IMR-90 (cell line): ENCODE measurements at regions not wholly inside any gene's neighbourhood (a gene's known extent, or its start where the extent isn't known, plus 50 kb on each side); places are given as distances from the start of the nearest gene placed in this dataset.

Experiments used
- ATAC-seq: fragments of 200-7000 bp; cut with Tn5 transposase; 2 replicates; pipeline ENCODE4 v1.9.1; 2020; ENCODE audit warnings: low read depth, mild to moderate bottlenecking, moderate library complexity
- BruUV-seq: library from RNA; stranded (reverse); fragments of 400-500 nt; replicated peaks from 2 replicates; lab custom pipeline; 2021; lab: Mats Ljungman, UMichigan
- CTCF ChIA-PET: fragments of 300-600 bp; formaldehyde crosslinking; extraction: SDS; loops from one replicate; lab custom pipeline; 2021; ENCODE audit warnings: antibody characterized with exemption; lab: Yijun Ruan, JAX
- POLR2A ChIA-PET: fragments of 300-600 bp; sonication (Branson Sonifier 250); formaldehyde crosslinking; loops from one replicate; lab custom pipeline; 2022; ENCODE audit warnings: antibody characterized with exemption; ENCODE audit not compliant: unreplicated experiment; lab: Charles Lee
- DNase-seq: peaks from one replicate; pipeline ENCODE4 v3.0.0; 2013
- H2AFZ ChIP-seq: replicated peaks from 2 replicates; pipeline ENCODE3; 2013; ENCODE audit warnings: low read length, mild to moderate bottlenecking; ENCODE audit not compliant: poor library complexity
- H2AK5ac ChIP-seq: 2 replicates; pipeline ENCODE4 v1.6.1; 2013; ENCODE audit warnings: low read depth, low read length, inconsistent platforms
- H2AK9ac ChIP-seq: replicated peaks from 2 replicates; pipeline ENCODE3; 2013; ENCODE audit warnings: mild to moderate bottlenecking, low read depth, low read length, moderate library complexity; ENCODE audit not compliant: poor library complexity
- H2BK120ac ChIP-seq: 2 replicates; pipeline ENCODE4 v1.6.1; 2013; ENCODE audit warnings: low read depth, low read length, inconsistent platforms
- H2BK15ac ChIP-seq: 3 replicates; pipeline ENCODE4 v1.6.1; 2013; ENCODE audit warnings: low read depth, low read length, inconsistent platforms
- H2BK20ac ChIP-seq: 2 replicates; pipeline ENCODE4 v1.6.1; 2013; ENCODE audit warnings: low read depth, mild to moderate bottlenecking, inconsistent platforms, low read length, moderate library complexity
- H2BK5ac ChIP-seq: 2 replicates; pipeline ENCODE4 v1.6.1; 2013; ENCODE audit warnings: mild to moderate bottlenecking, low read depth, low read length, inconsistent platforms; ENCODE audit not compliant: poor library complexity, severe bottlenecking
- H3K14ac ChIP-seq: replicated peaks from 2 replicates; pipeline ENCODE4 v1.6.1; 2013; ENCODE audit warnings: low read depth, low read length, inconsistent platforms
- H3K18ac ChIP-seq: 2 replicates; pipeline ENCODE4 v1.6.1; 2013; ENCODE audit warnings: low read depth, low read length, control low read depth
- H3K23ac ChIP-seq: 2 replicates; pipeline ENCODE4 v1.6.1; 2013; ENCODE audit warnings: low read depth, low read length, inconsistent platforms
- H3K27ac ChIP-seq: 2 replicates; pipeline ENCODE4 v1.5.1; 2013; ENCODE audit warnings: mild to moderate bottlenecking, control low read depth, low read length; ENCODE audit not compliant: insufficient read depth
- H3K27me3 ChIP-seq: 2 replicates; pipeline ENCODE4 v1.6.1; 2013; ENCODE audit warnings: low read length; ENCODE audit not compliant: control insufficient read depth, insufficient read depth
- H3K36me3 ChIP-seq: 2 replicates; pipeline ENCODE4 v1.6.1; 2013; ENCODE audit warnings: low read length, mixed read lengths; ENCODE audit not compliant: control insufficient read depth, insufficient read depth
- H3K4ac ChIP-seq: 2 replicates; pipeline ENCODE4 v1.6.1; 2013; ENCODE audit warnings: low read depth, low read length, inconsistent platforms
- H3K4me1 ChIP-seq: 2 replicates; pipeline ENCODE4 v1.6.1; 2013; ENCODE audit warnings: low read length, mixed read lengths; ENCODE audit not compliant: control insufficient read depth, insufficient read depth
- H3K4me2 ChIP-seq: 2 replicates; pipeline ENCODE4 v1.6.1; 2013; ENCODE audit warnings: low read depth, mild to moderate bottlenecking, control low read depth, low read length, moderate library complexity
- H3K4me3 ChIP-seq: 2 replicates; pipeline ENCODE4 v1.5.1; 2013; ENCODE audit warnings: low read depth, mild to moderate bottlenecking, control low read depth, low read length, moderate library complexity; ENCODE audit not compliant: insufficient read depth
- H3K56ac ChIP-seq: 2 replicates; pipeline ENCODE4 v1.6.1; 2013; ENCODE audit warnings: low read length, inconsistent platforms; ENCODE audit not compliant: insufficient read depth; ENCODE audit errors: extremely low read depth
- H3K79me1 ChIP-seq, 2 experiments: 2 replicates each; pipeline ENCODE4 v1.6.1; 2013; ENCODE audit warnings: low read length in 2 of 2, inconsistent platforms in 1 of 2, low read depth in 1 of 2
- H3K9ac ChIP-seq: 2 replicates; pipeline ENCODE4 v1.6.1; 2013; ENCODE audit warnings: low read depth, low read length, control low read depth
- H3K9me1 ChIP-seq: 2 replicates; pipeline ENCODE4 v1.6.1; 2013; ENCODE audit warnings: low read length, inconsistent platforms; ENCODE audit not compliant: insufficient read depth
- H3K9me3 ChIP-seq: 2 replicates; pipeline ENCODE4 v1.6.1; 2013; ENCODE audit warnings: low read length; ENCODE audit not compliant: control insufficient read depth, insufficient read depth
- H4K20me1 ChIP-seq: 2 replicates; pipeline ENCODE4 v1.6.1; 2013; ENCODE audit warnings: low read length, inconsistent platforms; ENCODE audit not compliant: insufficient read depth
- H4K5ac ChIP-seq: 2 replicates; pipeline ENCODE4 v1.6.1; 2013; ENCODE audit warnings: mild to moderate bottlenecking, low read depth, low read length, control low read depth
- H4K8ac ChIP-seq, 2 experiments: 2 replicates each; pipeline ENCODE4 v1.6.1; 2013; ENCODE audit warnings: low read depth in 2 of 2, low read length in 2 of 2, control low read depth in 1 of 2, inconsistent platforms in 1 of 2
- H4K91ac ChIP-seq: 2 replicates; pipeline ENCODE4 v1.6.1; 2013; ENCODE audit warnings: low read depth, low read length, inconsistent platforms; ENCODE audit not compliant: insufficient read depth
- CEBPB ChIP-seq: IDR thresholded peaks from 2 replicates; pipeline ENCODE4 v1.6.1; 2012; ENCODE audit warnings: low read depth, low read length, improper control_type of control experiment
- CTCF ChIP-seq: conservative IDR thresholded peaks from 2 replicates; pipeline ENCODE4 v1.5.1; 2012; ENCODE audit warnings: mild to moderate bottlenecking, low read depth, low read length, improper control_type of control experiment
- ELK1 ChIP-seq: fragments of 150-350 bp; IDR thresholded peaks from 2 replicates; pipeline ENCODE4 v1.6.1; 2016; ENCODE audit warnings: low read depth, mild to moderate bottlenecking, low read length, moderate library complexity, borderline replicate concordance
- MXI1 ChIP-seq: IDR thresholded peaks from 2 replicates; pipeline ENCODE4 v1.6.1; 2012; ENCODE audit warnings: low read depth, mild to moderate bottlenecking, low read length, moderate library complexity, borderline replicate concordance
- POLR2A ChIP-seq: IDR thresholded peaks from 2 replicates; pipeline ENCODE4 v1.6.1; 2012; ENCODE audit warnings: mild to moderate bottlenecking, low read depth, low read length
- RAD21 ChIP-seq: IDR thresholded peaks from 2 replicates; pipeline ENCODE4 v1.6.1; 2012; ENCODE audit warnings: low read length, improper control_type of control experiment
- RCOR1 ChIP-seq: IDR thresholded peaks from 2 replicates; pipeline ENCODE4 v1.6.1; 2012; ENCODE audit warnings: mild to moderate bottlenecking, low read length, improper control_type of control experiment; ENCODE audit not compliant: insufficient replicate concordance
- RFX5 ChIP-seq: IDR thresholded peaks from 2 replicates; pipeline ENCODE4 v1.8.0; 2012; ENCODE audit warnings: low read depth, mild to moderate bottlenecking, low read length, moderate library complexity
- SMC3 ChIP-seq: fragments of 150-350 bp; IDR thresholded peaks from 2 replicates; pipeline ENCODE4 v1.6.1; 2016; ENCODE audit warnings: low read depth, mild to moderate bottlenecking, antibody characterized with exemption, low read length, moderate library complexity
- WGBS, 2 experiments: methylation state at CpG; one replicate each; pipeline versions ENCODE4 v1.1.5 to v1.1.7; 2013; ENCODE audit warnings: missing lambda C conversion rate in 2 of 2; ENCODE audit not compliant: insufficient read length in 1 of 2; ENCODE audit errors: extremely low coverage in 2 of 2; 5-methylcytosine and 5-hydroxymethylcytosine counted together
- dilution Hi-C: fragments of 300-500 bp; cut with HindIII; formaldehyde crosslinking; loops from one replicate; pipeline ENCODE4 v1.14.3; 2018; ENCODE audit warnings: low sequenced_read_pairs; ENCODE audit not compliant: unreplicated experiment
- in situ Hi-C: fragments of 300-500 bp; cut with MboI; formaldehyde crosslinking; loops from 3 replicates; pipeline ENCODE4 v1.14.3; 2019; ENCODE audit warnings: low sequenced_read_pairs, inconsistent platforms, mixed read lengths
- intact Hi-C: fragments of 100-400 bp; cut with micrococcal nuclease; formaldehyde crosslinking; loops from 2 replicates; pipeline ENCODE4 v1.10.0; 2022

DNA sequence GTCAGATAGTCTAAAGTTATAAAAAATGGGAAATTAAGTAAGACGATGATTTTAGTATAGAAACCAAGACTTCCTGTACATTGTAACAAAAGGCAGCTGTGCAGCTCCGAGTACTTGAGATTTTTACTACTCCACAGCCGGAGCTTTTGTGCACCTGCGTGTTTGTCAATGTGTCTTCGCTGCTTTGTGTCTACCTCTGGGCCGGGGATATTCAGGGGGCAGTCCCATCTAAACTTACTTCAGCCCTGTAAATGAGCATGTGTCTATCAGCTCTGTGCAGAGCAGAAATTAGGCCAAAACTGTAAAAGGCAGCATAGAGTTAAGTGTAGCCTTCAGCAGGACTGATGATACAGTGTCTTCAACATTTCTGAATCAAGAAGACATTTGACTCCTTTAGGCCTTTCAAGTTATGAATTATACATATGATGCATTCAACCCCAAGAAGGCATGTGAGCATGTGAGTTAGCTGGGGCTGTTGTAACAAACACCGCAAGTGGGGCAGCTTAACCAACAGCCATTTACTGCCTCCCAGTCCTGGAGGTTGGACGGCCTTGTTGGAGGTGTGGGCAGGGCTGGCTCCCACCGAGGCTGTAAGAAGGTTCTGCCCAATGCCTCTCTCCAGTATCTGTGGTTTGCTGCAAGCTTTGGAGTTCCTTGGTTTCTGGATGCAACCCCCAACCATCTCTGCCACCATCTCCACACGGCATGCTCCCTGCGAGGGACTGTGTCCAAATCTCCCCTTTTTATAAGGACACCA is 191.0 kb upstream of the IRS2 start:
- H4K91ac ChIP-seq: no peak overlapping the region
- no peak overlapping the region for H3K4me2 ChIP-seq
- no peaks in the 10 kb centered on the region for H3K27me3 ChIP-seq
- no peak overlapping the region for H3K27ac ChIP-seq
- no peak for ATAC-seq
- no peaks in the 10 kb centered on the region for H4K20me1 ChIP-seq
- no peak overlapping the region for H3K18ac ChIP-seq
- DNase-seq: no peak
- ChIA-PET CTCF (no interaction called here), POLR2A (no interaction called here)
- H3K23ac ChIP-seq: no peak overlapping the region
- TF ChIP-seq CTCF (no peak), SMC3 (no peak), POLR2A (no peak), RFX5 (no peak), MXI1 (no peak), ELK1 (no peak), CEBPB (no peak), RAD21 (no peak), RCOR1 (no peak)
- no peaks in the 10 kb centered on the region for H3K9me3 ChIP-seq
- H2BK20ac ChIP-seq: no peak overlapping the region
- H4K5ac ChIP-seq: no peak overlapping the region
- H3K4me1 ChIP-seq: no peaks in the 10 kb centered on the region
- WGBS, 2 experiments: 100% methylated on average over 2 of the region's 11 CpGs; no CpG with 5 or more reads in 1 of the 2 experiments
- no peaks in the 10 kb centered on the region for H3K79me1 ChIP-seq
- H3K36me3 ChIP-seq: no peaks in the 10 kb centered on the region
- H2BK5ac ChIP-seq: no peak overlapping the region
- H3K4me3 ChIP-seq: no peak overlapping the region
- no peak overlapping the region for H2BK120ac ChIP-seq
- no peak overlapping the region for H3K56ac ChIP-seq
- H3K9me1 ChIP-seq: peaks cover 3% of the 10 kb centered on the region; the same call in 1 of the 2 replicates
- H2AK5ac ChIP-seq: no peak overlapping the region
- no peak overlapping the region for H4K8ac ChIP-seq
- H2AK9ac ChIP-seq: no peak overlapping the region
- H3K4ac ChIP-seq: no peak overlapping the region
- no peak overlapping the region for H3K14ac ChIP-seq
- BruUV-seq: no TSS peak
- H3K9ac ChIP-seq: no peak overlapping the region
- no peak overlapping the region for H2AFZ ChIP-seq
- intact Hi-C loops (no loop called here), dilution Hi-C loops (no loop called here), in situ Hi-C loops (no loop called here)
- H2BK15ac ChIP-seq: no peak overlapping the region
